Right atrium auricular region (tissue), 2 donors: ENCODE measurements at regions not wholly inside any gene's neighbourhood (a gene's known extent, or its start where the extent isn't known, plus 50 kb on each side); places are given as distances from the start of the nearest gene placed in this dataset.

ENCODE experiments used
- DNase-seq: peaks from one replicate; pipeline ENCODE4 v3.0.0-alpha.2; 2019; ENCODE audit warnings: low spot score
- H3K27ac ChIP-seq, 2 donors: fragments of 200-600 bp; sonication (generic); 1 replicate in 1 of 2; 2 replicates in 1 of 2; pipeline ENCODE4 v1.5.1; 2016 to 2019
- H3K27me3 ChIP-seq, 2 donors: fragments of 200-600 bp; sonication (generic); one replicate each; pipeline versions ENCODE4 v1.5.1 to v1.6.0; 2017 to 2019
- H3K36me3 ChIP-seq: fragments of 200-600 bp; sonication (generic); one replicate; pipeline ENCODE4 v1.5.1; 2016
- H3K4me1 ChIP-seq, 2 donors: fragments of 200-600 bp; sonication (generic); one replicate each; pipeline versions ENCODE4 v1.5.1 to v1.6.0; 2017 to 2019
- H3K4me3 ChIP-seq, 2 donors: fragments of 200-600 bp; sonication (generic); 1 replicate in 1 of 2; 2 replicates in 1 of 2; pipeline ENCODE4 v1.5.1; 2017 to 2019; ENCODE audit warnings: mild to moderate bottlenecking in 1 of 2, moderate library complexity in 1 of 2
- H3K9me3 ChIP-seq, 2 donors: fragments of 200-600 bp; sonication (generic); one replicate each; pipeline ENCODE4 v1.5.1; 2019
- TF ChIP-seq, protein P1 (sequence below), 2 donors: fragments of 200-600 bp; sonication (generic); IDR thresholded peaks; one replicate each; pipeline ENCODE4 v1.5.1; 2019; ENCODE audit warnings: antibody characterized with exemption in 2 of 2

DNA sequence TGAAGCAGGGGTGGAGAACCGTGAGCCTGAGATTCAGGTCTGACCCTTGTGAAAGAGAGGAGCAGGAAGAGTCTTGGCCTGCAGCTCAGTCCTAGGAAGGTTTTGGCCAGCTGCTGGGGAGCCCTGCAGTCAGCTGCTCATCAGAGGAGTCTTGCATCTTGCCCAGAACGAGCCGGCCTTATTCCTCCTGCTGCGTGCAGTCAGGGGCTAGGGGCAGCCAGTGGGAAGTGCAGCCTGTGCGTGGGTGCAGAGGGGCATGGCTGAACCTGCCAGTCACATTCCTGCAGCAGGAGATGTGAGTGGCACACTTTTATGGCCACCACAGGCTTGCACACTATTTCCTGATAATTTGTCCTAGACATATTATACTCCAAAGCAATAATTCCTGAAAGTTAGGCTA is 278.7 kb downstream of the NPR3 start:
- Histone ChIP-seq H3K4me3 (no peak overlapping the region), H3K4me1 (no peaks in the 10 kb centered on the region), H3K27me3 (no peaks in the 10 kb centered on the region), H3K27ac (no peak overlapping the region), H3K9me3 (no peaks in the 10 kb centered on the region), H3K36me3 (no peaks in the 10 kb centered on the region)
- TF ChIP-seq, protein P1, sequence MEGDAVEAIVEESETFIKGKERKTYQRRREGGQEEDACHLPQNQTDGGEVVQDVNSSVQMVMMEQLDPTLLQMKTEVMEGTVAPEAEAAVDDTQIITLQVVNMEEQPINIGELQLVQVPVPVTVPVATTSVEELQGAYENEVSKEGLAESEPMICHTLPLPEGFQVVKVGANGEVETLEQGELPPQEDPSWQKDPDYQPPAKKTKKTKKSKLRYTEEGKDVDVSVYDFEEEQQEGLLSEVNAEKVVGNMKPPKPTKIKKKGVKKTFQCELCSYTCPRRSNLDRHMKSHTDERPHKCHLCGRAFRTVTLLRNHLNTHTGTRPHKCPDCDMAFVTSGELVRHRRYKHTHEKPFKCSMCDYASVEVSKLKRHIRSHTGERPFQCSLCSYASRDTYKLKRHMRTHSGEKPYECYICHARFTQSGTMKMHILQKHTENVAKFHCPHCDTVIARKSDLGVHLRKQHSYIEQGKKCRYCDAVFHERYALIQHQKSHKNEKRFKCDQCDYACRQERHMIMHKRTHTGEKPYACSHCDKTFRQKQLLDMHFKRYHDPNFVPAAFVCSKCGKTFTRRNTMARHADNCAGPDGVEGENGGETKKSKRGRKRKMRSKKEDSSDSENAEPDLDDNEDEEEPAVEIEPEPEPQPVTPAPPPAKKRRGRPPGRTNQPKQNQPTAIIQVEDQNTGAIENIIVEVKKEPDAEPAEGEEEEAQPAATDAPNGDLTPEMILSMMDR (IDR thresholded peaks at IDR 0.05) = no peak
- DNase-seq = no peak

DNA sequence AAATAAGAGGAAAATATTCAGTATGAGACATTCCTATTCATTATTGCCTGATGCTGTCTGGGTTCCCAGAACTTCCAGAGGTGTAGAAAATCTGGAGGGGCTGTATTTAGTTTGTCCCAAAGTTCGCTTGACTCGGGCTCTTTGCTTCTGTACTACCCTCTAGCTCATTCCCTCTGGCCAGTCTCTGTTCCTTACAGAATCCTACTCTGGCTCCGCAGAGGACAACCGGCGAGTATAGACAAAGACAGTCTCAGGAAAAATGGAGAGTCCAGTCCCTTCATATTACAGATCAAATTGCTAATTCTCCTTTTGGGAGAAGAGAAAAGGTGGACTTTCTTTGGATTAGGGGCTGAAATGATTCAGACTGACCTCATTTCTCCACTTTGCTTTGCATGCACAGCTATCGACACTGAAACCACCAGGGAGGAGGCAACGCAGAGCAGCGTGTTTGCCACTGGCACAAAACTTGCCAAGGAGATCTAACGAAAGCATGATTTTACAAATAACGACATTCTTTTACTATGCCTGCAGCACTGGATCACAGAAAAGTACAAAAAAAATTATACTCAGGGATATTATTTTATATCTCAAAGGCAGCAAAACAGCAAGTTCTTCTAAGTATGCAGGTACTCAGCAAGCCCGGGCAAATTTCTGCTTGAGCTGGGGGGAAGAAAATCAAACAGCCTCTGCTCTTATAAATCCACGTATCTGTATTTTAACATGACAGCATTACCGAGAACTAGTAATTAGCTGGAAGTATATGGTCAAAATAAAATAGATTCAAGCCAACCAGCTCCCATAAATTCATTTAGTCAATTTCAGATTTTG is 279.7 kb downstream of the NPR3 start:
- DNase-seq = no peak

DNA sequence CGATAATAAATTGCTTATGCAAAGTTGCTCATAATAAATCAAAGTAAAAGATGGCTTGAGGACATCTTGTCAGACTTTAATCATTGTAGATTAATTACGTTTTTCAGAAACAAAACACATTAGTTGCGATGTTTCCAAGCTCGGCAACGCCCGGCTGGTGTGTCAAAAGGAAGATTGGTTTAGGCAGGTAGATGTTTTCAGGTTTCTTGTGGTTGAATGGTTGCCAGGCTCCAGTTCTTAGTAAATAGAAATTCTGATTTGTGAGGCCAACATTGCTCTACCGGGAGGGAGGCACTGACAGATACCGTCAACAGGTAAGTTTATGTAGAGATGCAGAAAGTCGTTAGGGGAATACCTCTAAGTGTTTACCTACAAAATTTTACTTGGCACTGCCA is 280.3 kb downstream of the NPR3 start:
- Histone ChIP-seq H3K4me3 (no peak overlapping the region), H3K4me1 (no peaks in the 10 kb centered on the region), H3K27me3 (no peaks in the 10 kb centered on the region), H3K27ac (no peak overlapping the region), H3K36me3 (no peaks in the 10 kb centered on the region), H3K9me3 (no peaks in the 10 kb centered on the region)
- no peak for DNase-seq
- TF ChIP-seq, protein P1 (IDR thresholded peaks at IDR 0.05) = no peak

More for the DNA sequence above, 279.7 kb downstream of the NPR3 start:
- no peaks in the 10 kb centered on the region for H3K4me1 ChIP-seq
- H3K36me3 ChIP-seq = no peaks in the 10 kb centered on the region
- H3K27me3 ChIP-seq = no peaks in the 10 kb centered on the region
- H3K9me3 ChIP-seq = no peaks in the 10 kb centered on the region
- TF ChIP-seq, protein P1 (IDR thresholded peaks at IDR 0.05) = no peak
- no peak overlapping the region for H3K27ac ChIP-seq
- no peak overlapping the region for H3K4me3 ChIP-seq

DNA sequence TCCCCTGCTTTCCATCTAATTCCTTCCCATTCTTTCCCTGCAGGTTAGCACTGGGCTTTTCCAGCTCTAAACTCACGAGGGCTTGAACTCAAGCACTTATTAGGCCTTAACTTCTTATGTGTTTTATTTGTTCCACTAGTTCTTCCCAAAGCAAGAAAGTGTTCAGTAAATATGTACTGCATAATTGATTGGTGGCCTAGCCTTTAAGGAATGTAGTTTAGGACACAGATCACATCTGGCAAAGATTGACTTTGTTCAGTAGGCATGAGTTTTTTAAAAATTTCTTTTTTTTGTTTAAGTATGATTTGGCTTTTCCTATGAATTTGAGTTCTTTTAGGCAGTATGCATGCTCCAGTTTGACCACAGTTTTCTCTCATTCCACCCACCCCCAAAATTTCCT is 285.2 kb downstream of the NPR3 start:
- TF ChIP-seq, protein P1 (IDR thresholded peaks at IDR 0.05) = no peak
- Histone ChIP-seq H3K27ac (no peak overlapping the region), H3K27me3 (no peaks in the 10 kb centered on the region), H3K36me3 (no peaks in the 10 kb centered on the region), H3K4me3 (no peak overlapping the region), H3K4me1 (no peaks in the 10 kb centered on the region), H3K9me3 (peaks cover 0 to 4% of the 10 kb centered on the region in 2 donors)
- no peak for DNase-seq

DNA sequence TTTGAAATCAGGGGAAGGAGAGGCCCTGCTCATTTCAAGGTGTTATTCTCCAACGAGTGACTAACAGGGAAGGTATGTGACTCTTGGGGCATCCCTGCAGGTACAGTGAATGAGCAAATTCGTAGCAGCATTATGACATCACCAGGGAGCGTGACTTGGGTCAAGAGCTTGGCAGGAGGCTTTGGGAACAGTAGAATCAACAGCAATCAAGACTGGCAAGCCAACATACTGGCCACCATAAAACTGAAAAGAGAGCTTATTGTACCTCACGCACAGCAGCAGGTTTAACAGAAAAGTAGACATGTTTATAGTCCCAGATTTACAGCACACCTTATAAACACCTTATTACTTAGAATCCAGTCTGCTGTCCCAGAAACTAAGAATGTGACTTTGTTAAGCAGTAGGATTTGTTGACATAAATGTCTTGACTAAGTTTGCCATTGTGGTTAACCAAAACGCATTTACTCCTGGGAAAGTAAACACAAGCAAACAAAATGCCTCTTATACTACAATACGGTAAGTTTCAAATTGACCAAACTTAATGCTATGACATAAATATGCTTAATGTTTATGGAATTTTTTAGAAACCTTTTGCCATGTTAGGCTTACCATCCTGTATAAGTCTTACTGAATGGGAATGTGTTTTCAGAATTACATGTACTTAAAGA is 297.8 kb downstream of the NPR3 start:
- peaks cover 4 to 27% of the 10 kb centered on the region in 2 donors for H3K9me3 ChIP-seq
- no peak overlapping the region for H3K4me3 ChIP-seq
- no peaks in the 10 kb centered on the region for H3K36me3 ChIP-seq
- no peak overlapping the region for H3K27ac ChIP-seq
- no peak for DNase-seq
- TF ChIP-seq, protein P1 (IDR thresholded peaks at IDR 0.05) = no peak
- H3K4me1 ChIP-seq = no peaks in the 10 kb centered on the region
- H3K27me3 ChIP-seq = no peaks in the 10 kb centered on the region
